WTC11 (cell line): ENCODE measurements at regions not wholly inside any gene's neighbourhood (a gene's known extent, or its start where the extent isn't known, plus 50 kb on each side); places are given as distances from the start of the nearest gene placed in this dataset.

Source experiments
- ATAC-seq: fragments of 200-7000 bp; cut with Tn5 transposase; 2 replicates; pipeline ENCODE4 v1.10.0; 2021; ENCODE audit warnings: mild to moderate bottlenecking, moderate library complexity
- CTCF ChIA-PET: fragments of 300-600 bp; sonication (Branson Sonifier 250); formaldehyde crosslinking; loops from one replicate; lab custom pipeline; 2021; ENCODE audit warnings: antibody characterized with exemption; lab: Charles Lee
- POLR2A ChIA-PET: fragments of 350-600 bp; sonication (Branson Sonifier 250); formaldehyde crosslinking; loops from one replicate; lab custom pipeline; 2021; ENCODE audit warnings: antibody characterized with exemption; lab: Charles Lee
- DNase-seq: peaks from one replicate; pipeline ENCODE4 v3.0.0; 2021; ENCODE audit warnings: low spot score
- H3K27ac Mint-ChIP-seq: 2 replicates; pipeline ENCODE4 v1.8.0; 2021; ENCODE audit warnings: mixed read lengths
- H3K27me3 Mint-ChIP-seq: 2 replicates; pipeline ENCODE4 v1.8.0; 2021; ENCODE audit warnings: low read depth, mild to moderate bottlenecking, moderate library complexity, mixed read lengths
- H3K36me3 Mint-ChIP-seq: 2 replicates; pipeline ENCODE4 v1.8.0; 2021; ENCODE audit warnings: mixed read lengths
- H3K4me1 Mint-ChIP-seq: 2 replicates; pipeline ENCODE4 v1.8.0; 2022; ENCODE audit warnings: mixed read lengths
- H3K4me3 Mint-ChIP-seq: 2 replicates; pipeline ENCODE4 v1.8.0; 2021; ENCODE audit warnings: mild to moderate bottlenecking, moderate library complexity, mixed read lengths
- H3K9me3 Mint-ChIP-seq: 2 replicates; pipeline ENCODE4 v1.8.0; 2021; ENCODE audit warnings: mixed read lengths
- ARID4B ChIP-seq: sonication (generic); formaldehyde crosslinking; IDR thresholded peaks from 2 replicates; pipeline ENCODE4 v1.8.0; 2023; ENCODE audit warnings: missing genetic modification reagents, mild to moderate bottlenecking, borderline replicate concordance
- CTCF ChIP-seq: fragments of 200-600 bp; IDR thresholded peaks from 2 replicates; pipeline ENCODE4 v1.8.0; 2022; ENCODE audit warnings: antibody characterized with exemption
- GABPB1 ChIP-seq: sonication (generic); formaldehyde crosslinking; IDR thresholded peaks from 2 replicates; pipeline ENCODE4 v1.8.1; 2023; ENCODE audit warnings: mild to moderate bottlenecking, missing genetic modification reagents
- IRF1 ChIP-seq: sonication (generic); formaldehyde crosslinking; IDR thresholded peaks from 2 replicates; pipeline ENCODE4 v1.8.0; 2023; ENCODE audit warnings: missing genetic modification reagents
- IRF2 ChIP-seq: sonication (generic); formaldehyde crosslinking; IDR thresholded peaks from 2 replicates; pipeline ENCODE4 v1.8.0; 2022; ENCODE audit warnings: low read depth, missing genetic modification reagents, borderline replicate concordance
- JUN ChIP-seq: sonication (generic); formaldehyde crosslinking; IDR thresholded peaks from 2 replicates; pipeline ENCODE4 v1.8.0; 2023; ENCODE audit warnings: mild to moderate bottlenecking, missing genetic modification reagents
- KAT7 ChIP-seq: sonication (generic); formaldehyde crosslinking; IDR thresholded peaks from 2 replicates; pipeline ENCODE4 v1.8.1; 2023; ENCODE audit warnings: missing genetic modification reagents, mild to moderate bottlenecking, borderline replicate concordance
- MAX ChIP-seq: sonication (generic); formaldehyde crosslinking; IDR thresholded peaks from 2 replicates; pipeline ENCODE4 v1.8.0; 2022; ENCODE audit warnings: mild to moderate bottlenecking, missing genetic modification reagents
- NR1H2 ChIP-seq: sonication (generic); formaldehyde crosslinking; IDR thresholded peaks from 2 replicates; pipeline ENCODE4 v1.9.0; 2021; ENCODE audit warnings: mild to moderate bottlenecking, moderate library complexity, missing genetic modification reagents
- NR2C2 ChIP-seq: sonication (generic); formaldehyde crosslinking; IDR thresholded peaks from 2 replicates; pipeline ENCODE4 v1.8.0; 2022; ENCODE audit warnings: mild to moderate bottlenecking, missing genetic modification reagents
- NR3C1 ChIP-seq: sonication (generic); formaldehyde crosslinking; conservative IDR thresholded peaks from 2 replicates; pipeline ENCODE4 v1.8.1; 2023; ENCODE audit warnings: low read depth, mild to moderate bottlenecking, missing genetic modification reagents
- PRDM15 ChIP-seq: sonication (generic); formaldehyde crosslinking; IDR thresholded peaks from 2 replicates; pipeline ENCODE4 v1.8.0; 2022; ENCODE audit warnings: missing genetic modification reagents
- RELA ChIP-seq: sonication (generic); formaldehyde crosslinking; IDR thresholded peaks from 2 replicates; pipeline ENCODE4 v1.8.1; 2022; ENCODE audit warnings: missing genetic modification reagents, mild to moderate bottlenecking, borderline replicate concordance
- RORB ChIP-seq: fragments of 250-450 bp; sonication (Bioruptor Pico); IDR thresholded peaks from 2 replicates; pipeline ENCODE4 v1.9.0; 2021; ENCODE audit warnings: mild to moderate bottlenecking
- TCF7 ChIP-seq: sonication (generic); formaldehyde crosslinking; IDR thresholded peaks from 2 replicates; pipeline ENCODE4 v1.8.0; 2022; ENCODE audit warnings: mild to moderate bottlenecking, low read depth, missing genetic modification reagents, moderate library complexity
- TP53 ChIP-seq: sonication (generic); formaldehyde crosslinking; IDR thresholded peaks from 2 replicates; pipeline ENCODE4 v1.8.1; 2023; ENCODE audit warnings: mild to moderate bottlenecking, missing genetic modification reagents
- USF2 ChIP-seq: sonication (generic); formaldehyde crosslinking; IDR thresholded peaks from 2 replicates; pipeline ENCODE4 v1.8.1; 2023; ENCODE audit warnings: mild to moderate bottlenecking, missing genetic modification reagents, moderate library complexity
- TF ChIP-seq, protein P1 (sequence below): sonication (generic); formaldehyde crosslinking; IDR thresholded peaks from 2 replicates; pipeline ENCODE4 v1.8.1; 2022; ENCODE audit warnings: low read depth, missing genetic modification reagents, borderline replicate concordance

DNA sequence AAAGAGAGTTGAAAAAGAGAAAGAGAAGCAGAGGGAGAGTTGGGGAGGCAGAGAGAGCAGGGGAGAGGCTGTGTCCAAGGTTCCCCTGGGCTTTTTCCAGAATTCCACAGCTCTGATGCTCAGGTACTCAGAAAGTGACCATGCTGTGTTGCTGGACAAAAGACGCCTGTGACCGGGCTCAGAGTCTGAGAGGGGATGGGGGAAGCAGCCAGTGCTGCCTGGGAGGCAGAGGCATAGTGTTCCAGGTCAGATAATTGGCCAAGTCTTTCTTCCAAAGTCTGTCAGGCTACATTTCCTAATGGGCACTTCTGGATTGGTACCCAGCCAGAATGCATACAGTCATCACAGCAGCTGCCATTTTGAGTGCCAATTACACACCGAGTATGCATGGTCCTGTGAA is 86.1 kb downstream of the PTPRS start:
- ATAC-seq = no peak
- TF ChIP-seq TCF7 = no peak
- TF ChIP-seq, protein P1, sequence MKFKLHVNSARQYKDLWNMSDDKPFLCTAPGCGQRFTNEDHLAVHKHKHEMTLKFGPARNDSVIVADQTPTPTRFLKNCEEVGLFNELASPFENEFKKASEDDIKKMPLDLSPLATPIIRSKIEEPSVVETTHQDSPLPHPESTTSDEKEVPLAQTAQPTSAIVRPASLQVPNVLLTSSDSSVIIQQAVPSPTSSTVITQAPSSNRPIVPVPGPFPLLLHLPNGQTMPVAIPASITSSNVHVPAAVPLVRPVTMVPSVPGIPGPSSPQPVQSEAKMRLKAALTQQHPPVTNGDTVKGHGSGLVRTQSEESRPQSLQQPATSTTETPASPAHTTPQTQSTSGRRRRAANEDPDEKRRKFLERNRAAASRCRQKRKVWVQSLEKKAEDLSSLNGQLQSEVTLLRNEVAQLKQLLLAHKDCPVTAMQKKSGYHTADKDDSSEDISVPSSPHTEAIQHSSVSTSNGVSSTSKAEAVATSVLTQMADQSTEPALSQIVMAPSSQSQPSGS = no peak
- TF ChIP-seq ARID4B (CRISPR knock-in tag) = no peak
- TF ChIP-seq GABPB1 (CRISPR knock-in tag) = no peak
- no peak for TF ChIP-seq TP53
- no peak for TF ChIP-seq NR2C2 (CRISPR knock-in tag)
- no peak for TF ChIP-seq NR3C1
- TF ChIP-seq CTCF = no peak
- TF ChIP-seq RELA = no peak
- no peak for TF ChIP-seq NR1H2
- TF ChIP-seq JUN (CRISPR knock-in tag) = no peak
- no peak for TF ChIP-seq RORB
- TF ChIP-seq USF2 (CRISPR knock-in tag) = no peak
- TF ChIP-seq KAT7 (CRISPR knock-in tag) = no peak
- no peak for TF ChIP-seq MAX (CRISPR knock-in tag)
- no peak for TF ChIP-seq IRF2
- TF ChIP-seq PRDM15 (CRISPR knock-in tag) = no peak
- TF ChIP-seq IRF1 (CRISPR knock-in tag) = no peak
- TF ChIP-seq, all 79 proteins: peak for 0
- DNase-seq = no peak
- H3K9me3 Mint-ChIP-seq = peaks cover 12% of the 10 kb centered on the region
- H3K4me3 Mint-ChIP-seq = no peak overlapping the region
- H3K4me1 Mint-ChIP-seq = peaks cover 10% of the 10 kb centered on the region
- ChIA-PET POLR2A (no interaction called here), CTCF (interaction anchor here (0.8 kb wide), 1 partner anchor 206 kb away, joined by 3 read pairs; no protein-coding TSS in a partner anchor)
- H3K36me3 Mint-ChIP-seq = peaks cover 52% of the 10 kb centered on the region
- H3K27ac Mint-ChIP-seq = no peak overlapping the region
- H3K27me3 Mint-ChIP-seq = no peaks in the 10 kb centered on the region
